Kidney (tissue), 13 donors: ENCODE measurements at regions not wholly inside any gene's neighbourhood (a gene's known extent, or its start where the extent isn't known, plus 50 kb on each side); places are given as distances from the start of the nearest gene placed in this dataset.

ENCODE experiments used
- DNase-seq, 5 donors: peaks; one replicate each; pipeline ENCODE4 v3.0.0-alpha.2; 2013 to 2020
- FAIRE-seq: peaks from 2 replicates; lab custom pipeline; 2012; peaks lifted over from hg19 to GRCh38; lab: Jason Lieb, UNC
- H3K27ac ChIP-seq, 2 donors: one replicate each; pipeline ENCODE4 v1.7.0; 2013; ENCODE audit warnings: low read depth in 2 of 2, low read length in 2 of 2, inconsistent platforms in 1 of 2
- H3K27me3 ChIP-seq: one replicate; pipeline ENCODE4 v1.7.1; 2013; ENCODE audit warnings: low read length, inconsistent platforms; ENCODE audit not compliant: control insufficient read depth, insufficient read depth
- H3K36me3 ChIP-seq, 3 donors: one replicate each; pipeline versions ENCODE4 v1.7.0 to v1.7.1; 2013; ENCODE audit warnings: low read length in 3 of 3, control low read depth in 1 of 3, inconsistent platforms in 1 of 3; ENCODE audit not compliant: insufficient read depth in 3 of 3, control insufficient read depth in 2 of 3
- H3K4me1 ChIP-seq, 3 donors: one replicate each; pipeline versions ENCODE4 v1.7.0 to v1.7.1; 2013; ENCODE audit warnings: low read length in 3 of 3, inconsistent platforms in 1 of 3, low read depth in 1 of 3; ENCODE audit not compliant: control insufficient read depth in 2 of 3, insufficient read depth in 2 of 3
- H3K4me3 ChIP-seq, 3 donors: one replicate each; pipeline versions ENCODE4 v1.7.0 to v1.8.1; 2013; ENCODE audit warnings: low read length in 3 of 3, control low read depth in 1 of 3, inconsistent platforms in 1 of 3
- H3K9ac ChIP-seq, 3 donors: one replicate each; pipeline versions ENCODE4 v1.7.0 to v1.7.1; 2013; ENCODE audit warnings: low read length in 3 of 3, control low read depth in 1 of 3, inconsistent platforms in 1 of 3
- H3K9me3 ChIP-seq, 3 donors: one replicate each; pipeline versions ENCODE4 v1.7.0 to v1.7.1; 2013; ENCODE audit warnings: low read length in 3 of 3, control low read depth in 1 of 3, inconsistent platforms in 1 of 3; ENCODE audit not compliant: control insufficient read depth in 2 of 3, insufficient read depth in 1 of 3
- CTCF ChIP-seq: IDR thresholded peaks from 3 replicates; pipeline ENCODE4 v1.5.1; 2012; ENCODE audit warnings: mild to moderate bottlenecking, moderate library complexity, borderline replicate concordance; ENCODE audit not compliant: insufficient read depth; ENCODE audit errors: extremely low read depth
- intact Hi-C: fragments of 100-400 bp; cut with DNase I; formaldehyde crosslinking; loops from one replicate; pipeline ENCODE4 v1.11.1; 2022
- donor health status: control.
- donor health status: control.
- donor health status: control.
- donor health status: control.
- donor health status: control.
- donor health status: DM: yes; HTN: yes; CAD: no.
- donor health status: Normal renal cell carcinoma (clear cell type).

GRCh38 chr4:92189146-92189545 is 114.6 kb upstream of the GRID2 start:
- Histone ChIP-seq H3K27ac (no peak overlapping the region), H3K9me3 (no peaks in the 10 kb centered on the region), H3K4me3 (no peak overlapping the region), H3K9ac (no peak overlapping the region), H3K4me1 (no peaks in the 10 kb centered on the region), H3K36me3 (no peaks in the 10 kb centered on the region), H3K27me3 (no peaks in the 10 kb centered on the region)
- FAIRE-seq (no peak), DNase-seq (no peak)
- no peak for TF ChIP-seq CTCF
- intact Hi-C loops, result no loop called here

DNA sequence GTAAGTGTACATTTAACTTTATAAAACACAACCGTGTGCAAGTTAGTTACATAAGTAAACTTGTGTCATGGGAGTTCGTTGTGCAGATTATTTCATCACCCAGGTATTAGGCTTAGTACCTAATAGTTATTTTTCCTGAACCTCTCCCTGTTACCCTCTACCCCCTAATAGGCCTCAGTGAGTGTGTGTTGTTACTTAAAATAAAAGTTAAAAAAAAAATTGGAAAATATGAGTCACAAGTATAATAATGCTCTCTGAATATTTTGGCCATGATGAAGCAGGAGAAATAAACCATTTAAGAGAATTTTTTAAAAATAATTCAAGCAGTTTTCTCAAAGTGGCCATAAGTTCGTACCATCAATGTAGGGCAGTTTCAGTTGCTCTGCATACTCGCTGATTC is 105.1 kb upstream of the GRID2 start:
- H3K9ac ChIP-seq, result no peak overlapping the region
- no peak for TF ChIP-seq CTCF
- no peaks in the 10 kb centered on the region for H3K36me3 ChIP-seq
- H3K9me3 ChIP-seq, result no peaks in the 10 kb centered on the region
- intact Hi-C loops, result no loop called here
- no peaks in the 10 kb centered on the region for H3K4me1 ChIP-seq
- FAIRE-seq (no peak), DNase-seq (no peak)
- H3K27me3 ChIP-seq, result no peaks in the 10 kb centered on the region
- no peak overlapping the region for H3K4me3 ChIP-seq
- no peak overlapping the region for H3K27ac ChIP-seq

GRCh38 chr4:92199135-92199534 is 104.6 kb upstream of the GRID2 start:
- Histone ChIP-seq H3K36me3 (no peaks in the 10 kb centered on the region), H3K9me3 (no peaks in the 10 kb centered on the region), H3K4me1 (no peaks in the 10 kb centered on the region), H3K27ac (no peak overlapping the region), H3K4me3 (no peak overlapping the region), H3K27me3 (no peaks in the 10 kb centered on the region), H3K9ac (no peak overlapping the region)
- intact Hi-C loops, result no loop called here
- FAIRE-seq (peak; percentile 97), DNase-seq (no peak)
- no peak for TF ChIP-seq CTCF

DNA sequence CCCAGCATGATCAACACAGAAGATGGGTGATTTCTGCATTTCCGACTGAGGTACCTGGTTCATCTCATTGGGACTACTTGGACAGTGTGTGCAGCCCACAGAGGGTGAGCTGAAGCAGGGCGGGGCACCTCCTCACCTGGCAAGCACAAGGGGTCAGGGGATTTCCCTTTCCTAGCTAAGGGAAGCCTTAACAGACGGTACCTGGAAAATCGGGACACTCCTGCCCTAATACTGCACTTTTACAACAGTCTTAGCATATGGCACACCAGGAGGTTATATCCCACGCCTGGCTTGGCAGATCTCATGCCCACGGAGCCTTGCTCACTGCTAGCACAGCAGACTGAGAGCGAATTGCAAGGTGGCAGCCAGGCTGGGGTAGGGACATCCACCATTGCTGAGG is 92.9 kb upstream of the GRID2 start:
- Histone ChIP-seq H3K9ac (no peak overlapping the region), H3K27me3 (no peaks in the 10 kb centered on the region), H3K27ac (no peak overlapping the region), H3K9me3 (no peaks in the 10 kb centered on the region), H3K36me3 (no peaks in the 10 kb centered on the region), H3K4me1 (no peaks in the 10 kb centered on the region), H3K4me3 (no peak overlapping the region)
- no peak for DNase-seq
- intact Hi-C loops, result no loop called here
- FAIRE-seq, result no peak
- TF ChIP-seq CTCF, result no peak
